GDM1 (cell line): ENCODE measurements at regions not wholly inside any gene's neighbourhood (a gene's known extent, or its start where the extent isn't known, plus 50 kb on each side); places are given as distances from the start of the nearest gene placed in this dataset.

Source experiments
- DNase-seq: peaks from one replicate; lab custom pipeline; 2025; lab: John Stamatoyannopoulos, UW

GRCh38 chr10:44435196-44435595 is 50.3 kb upstream of the CXCL12 start:
- no peak for DNase-seq

GRCh38 chr10:44436240-44436639 is 51.3 kb upstream of the CXCL12 start:
- DNase-seq: no peak

DNA sequence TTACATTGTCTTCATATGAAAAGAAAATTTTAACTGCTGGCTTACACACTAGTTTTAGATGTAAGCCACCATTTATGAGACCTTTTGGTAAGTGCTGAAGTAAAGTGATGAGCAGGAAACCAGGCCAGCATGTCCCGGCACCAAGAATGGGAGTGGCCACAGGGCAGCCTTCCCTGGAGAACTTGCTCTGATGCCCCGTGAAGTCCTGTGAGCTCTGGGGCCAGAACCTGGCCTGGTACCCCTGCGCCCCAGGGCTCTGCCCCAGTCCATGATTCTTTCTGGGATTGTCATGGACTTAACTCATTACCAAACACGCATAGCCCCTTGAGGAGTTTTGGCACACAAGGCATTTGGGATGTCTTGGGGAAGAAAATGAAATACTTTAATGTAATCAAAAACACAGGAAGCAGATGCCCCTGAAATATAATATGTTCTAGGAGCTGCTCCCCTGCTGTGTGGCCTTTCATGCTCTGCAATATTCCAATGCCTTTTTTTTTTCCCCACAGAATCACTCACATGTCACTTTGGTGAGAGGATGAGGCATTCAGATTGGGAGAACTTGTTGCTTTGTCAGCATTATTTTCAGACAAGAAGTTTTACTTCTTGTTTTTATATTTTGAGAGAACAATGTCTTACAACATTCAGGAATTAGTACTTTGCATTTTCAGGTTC is 53.1 kb upstream of the CXCL12 start:
- DNase-seq: no peak

DNA sequence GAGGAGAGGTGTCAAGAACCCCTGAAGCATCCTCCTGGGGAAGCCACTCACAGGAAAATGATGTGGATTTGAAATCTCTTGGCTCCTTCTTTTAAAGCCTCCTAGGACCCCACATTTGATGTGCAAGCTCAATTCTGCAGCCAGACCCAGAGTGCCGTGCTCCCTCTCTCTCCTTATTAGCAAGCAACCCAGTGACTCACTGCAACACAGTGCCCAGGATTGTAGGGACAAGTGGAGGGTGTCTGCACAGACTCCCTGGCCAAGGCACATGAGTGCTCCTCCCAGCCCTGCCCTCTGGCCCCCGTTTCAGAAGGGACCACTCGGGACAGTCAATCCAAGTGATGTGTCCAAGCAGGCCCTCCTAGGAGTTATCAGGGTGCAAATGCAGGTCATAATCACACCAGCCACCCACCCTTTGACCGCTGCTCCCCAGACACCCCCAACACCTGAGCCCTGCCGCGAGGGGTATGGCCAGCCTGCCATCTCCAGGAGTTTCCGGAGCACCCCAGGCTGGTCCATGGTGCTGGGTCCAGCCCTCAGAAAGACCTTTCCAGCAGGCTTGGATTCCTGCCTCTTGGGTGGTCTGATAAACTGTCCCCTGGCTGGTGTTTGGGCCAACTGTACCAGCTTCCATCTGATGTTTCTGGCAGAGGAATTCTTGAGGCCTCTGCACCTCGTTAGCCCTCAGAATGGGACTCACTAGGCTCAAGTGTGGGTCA is 54.5 kb upstream of the CXCL12 start:
- DNase-seq: no peak

DNA sequence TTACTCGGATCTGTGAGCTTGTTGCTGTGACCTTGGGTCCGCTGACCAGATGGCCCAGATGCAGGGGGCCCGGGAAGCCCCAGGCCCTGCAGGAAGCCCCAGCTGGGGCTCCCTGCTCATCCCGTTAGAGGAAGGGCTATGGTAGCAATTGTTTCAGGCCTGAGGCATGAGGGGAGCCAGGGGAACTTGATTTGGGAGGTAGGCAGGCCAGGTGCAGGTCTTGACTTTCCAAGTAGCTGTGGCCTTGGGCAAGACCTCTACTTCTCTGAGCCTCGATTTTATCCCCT is 55.0 kb upstream of the CXCL12 start:
- DNase-seq: no peak

DNA sequence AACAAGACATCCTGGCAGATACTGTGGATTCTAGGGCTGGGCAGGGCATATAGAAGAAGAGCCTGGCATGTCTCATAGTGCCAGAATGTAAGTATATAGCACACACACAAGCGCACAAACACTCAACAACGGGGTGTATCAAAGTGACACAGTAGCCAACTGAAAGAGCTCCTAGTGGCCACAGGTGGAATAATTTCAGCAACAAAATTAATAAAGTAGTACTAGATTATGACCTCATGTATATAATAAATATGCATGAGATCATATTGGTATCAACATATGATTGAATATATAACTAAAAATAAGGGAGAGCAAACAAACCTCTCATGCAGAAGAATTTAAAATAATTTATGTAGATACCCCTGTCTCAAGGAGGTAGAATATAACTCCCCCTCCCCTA is 72.4 kb upstream of the CXCL12 start:
- no peak for DNase-seq

DNA sequence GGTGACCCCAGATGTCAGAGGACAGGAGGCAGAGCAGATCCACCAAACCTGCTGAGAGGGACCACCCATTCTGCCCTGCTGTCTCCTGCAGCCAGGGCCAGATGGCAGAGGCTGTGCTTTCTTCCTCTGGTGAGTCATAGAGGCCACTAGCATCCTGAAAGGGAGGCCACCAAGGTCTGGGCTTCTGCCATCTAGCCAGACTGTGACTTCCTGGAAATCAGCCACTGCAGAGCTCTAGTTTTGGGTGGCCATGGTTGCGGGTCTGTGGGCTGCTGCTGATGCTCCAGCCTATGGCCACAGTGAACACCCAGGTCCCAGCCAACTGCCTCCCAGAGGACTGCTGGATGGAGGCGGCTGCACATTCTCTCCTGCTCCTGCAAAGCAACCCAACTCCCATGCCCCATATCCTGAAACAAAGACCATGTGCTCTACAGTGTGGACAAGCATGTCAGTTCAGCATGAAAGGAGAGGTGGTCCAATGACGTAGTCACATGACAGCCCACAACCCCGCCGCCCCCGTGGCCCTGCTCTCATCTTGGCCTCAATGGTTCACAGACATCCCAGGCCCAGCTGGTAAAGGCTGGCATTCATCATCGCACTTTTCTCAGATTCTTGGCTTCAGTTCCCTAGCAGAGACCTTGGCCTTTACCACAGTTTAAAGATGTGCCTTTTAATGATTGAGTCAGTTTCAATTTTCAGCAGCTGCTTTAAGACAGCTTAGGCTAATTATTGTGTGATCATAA is 73.9 kb upstream of the CXCL12 start:
- DNase-seq: no peak

- no peak for DNase-seq
Observed at GRCh38 chr10:44459671-44460070, 74.8 kb upstream of the CXCL12 start.

DNA sequence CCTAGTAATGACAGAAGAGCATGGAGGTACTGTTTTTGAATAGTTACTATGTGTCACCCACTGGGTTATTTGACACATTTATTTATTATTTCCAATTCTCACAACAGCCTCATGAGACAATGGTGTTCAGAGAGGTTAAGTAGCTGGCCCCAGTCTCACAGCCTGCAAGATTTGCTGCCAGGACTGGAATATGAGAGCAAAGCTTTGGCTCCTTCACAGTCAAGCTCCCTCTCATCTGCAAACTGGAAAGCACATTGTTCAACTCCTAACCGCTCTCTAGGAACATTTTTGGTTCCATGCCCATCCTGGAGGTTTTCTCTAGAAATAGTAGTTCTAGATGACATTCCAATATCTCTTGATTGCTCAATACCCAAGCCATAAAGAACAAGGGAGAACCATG is 75.5 kb upstream of the CXCL12 start:
- no peak for DNase-seq

DNA sequence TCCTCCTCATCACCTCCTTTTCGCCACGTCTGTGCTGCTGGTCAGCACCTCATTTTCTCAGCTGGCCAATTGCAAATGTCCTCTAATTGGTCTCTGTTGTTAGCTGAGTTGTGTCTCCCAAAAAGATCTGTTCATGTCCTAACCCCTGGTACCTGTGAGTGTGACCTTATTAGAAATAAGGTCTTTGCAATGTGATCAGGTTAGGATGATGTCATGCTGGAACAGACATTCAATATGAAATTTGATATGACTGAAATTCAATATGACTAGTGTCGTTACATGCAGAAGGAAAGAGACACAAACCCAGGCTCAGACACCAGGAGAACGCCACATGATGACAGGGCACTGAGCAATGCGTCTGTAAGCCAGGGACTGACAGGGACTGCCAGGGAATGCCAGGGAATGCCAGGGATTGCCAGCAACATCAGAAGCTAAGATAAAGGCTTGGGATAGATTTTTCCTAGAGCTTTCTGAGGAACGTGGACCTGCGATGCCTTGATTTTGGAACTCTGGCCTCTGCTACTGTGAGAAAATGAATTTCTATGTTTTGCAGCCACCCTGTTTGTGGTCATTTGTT is 77.5 kb upstream of the CXCL12 start:
- DNase-seq: no peak

DNA sequence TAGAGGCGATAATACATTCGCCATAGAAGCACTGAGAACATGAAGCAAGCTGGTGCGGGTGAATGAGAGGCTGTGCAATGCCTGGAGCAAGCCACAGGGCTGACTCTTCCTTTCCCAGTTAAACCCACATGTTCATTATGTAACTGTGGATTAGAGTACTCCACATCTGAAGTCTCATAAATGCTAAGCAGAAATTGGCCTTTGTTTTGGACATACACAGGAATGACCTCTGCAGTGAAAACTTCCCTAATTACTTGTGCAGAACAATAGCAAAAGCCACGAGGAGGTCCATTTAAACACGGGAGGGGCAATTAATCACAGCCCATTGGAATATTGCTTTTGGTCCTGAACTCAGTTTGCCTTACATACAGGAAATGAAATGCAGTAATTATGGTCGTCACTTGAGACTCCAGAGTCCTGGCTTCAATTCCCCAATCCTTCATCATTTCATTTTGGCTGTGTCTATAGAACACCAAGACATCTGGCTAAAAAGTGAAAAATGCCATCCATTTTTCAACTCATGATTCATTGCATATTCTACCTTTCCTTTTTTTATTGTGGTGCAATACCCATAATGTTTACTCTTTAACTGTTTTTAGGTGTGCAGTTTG is 78.7 kb upstream of the CXCL12 start:
- DNase-seq: no peak

DNA sequence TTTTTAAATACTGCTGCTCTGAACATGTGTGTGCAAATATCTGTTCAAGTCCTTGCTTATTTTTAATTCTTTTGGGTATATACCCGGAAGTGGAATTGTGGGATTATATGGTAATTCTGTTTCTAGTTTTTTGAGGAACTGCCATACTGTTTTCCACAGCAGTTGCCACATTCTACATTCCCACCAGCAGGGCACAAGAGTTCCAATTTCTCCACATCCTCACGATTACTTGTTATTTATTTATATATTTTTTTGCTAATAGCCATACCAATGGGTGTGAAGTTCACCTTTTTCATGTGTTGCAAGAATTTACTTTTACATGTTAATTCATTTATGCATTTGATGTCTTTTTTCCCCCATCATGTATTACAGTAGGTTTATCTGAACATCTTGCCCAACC is 79.6 kb upstream of the CXCL12 start:
- DNase-seq: no peak

DNA sequence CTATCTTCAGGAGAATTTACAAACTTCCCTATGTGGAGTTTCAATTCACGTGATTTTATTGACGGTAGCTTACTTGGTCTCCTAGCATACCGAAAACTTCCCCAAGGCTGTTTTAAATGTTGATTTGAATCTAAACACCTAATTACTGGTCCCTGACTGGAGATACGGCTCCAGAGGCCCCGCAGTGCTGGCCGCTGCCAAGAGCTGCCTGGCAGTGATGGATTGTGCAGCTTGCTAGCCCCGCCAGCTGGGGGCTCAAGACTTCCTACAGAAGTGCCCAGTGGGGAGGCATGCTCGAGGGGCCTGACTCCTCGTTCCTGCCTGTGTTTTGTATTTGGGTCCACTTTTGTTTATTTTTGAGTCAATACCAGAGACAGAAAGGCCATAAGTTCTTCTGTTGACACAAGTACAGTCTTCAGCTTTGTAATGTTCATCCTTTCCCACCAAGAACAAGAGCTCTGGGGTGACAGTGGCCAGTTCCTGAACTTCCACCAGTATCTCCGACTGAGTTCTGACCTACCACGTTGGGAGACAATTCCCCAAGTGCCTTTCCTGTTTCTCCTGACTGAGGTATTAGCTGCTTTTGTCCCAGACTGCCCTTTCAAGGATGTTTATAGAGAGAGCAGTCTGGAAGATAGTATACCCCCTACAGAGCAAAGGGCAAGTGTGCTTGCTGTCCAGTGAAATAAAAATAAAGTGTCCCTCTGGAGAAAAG is 80.7 kb upstream of the CXCL12 start:
- no peak for DNase-seq

GRCh38 chr10:44466236-44466635 is 81.3 kb upstream of the CXCL12 start:
- DNase-seq: no peak

DNA sequence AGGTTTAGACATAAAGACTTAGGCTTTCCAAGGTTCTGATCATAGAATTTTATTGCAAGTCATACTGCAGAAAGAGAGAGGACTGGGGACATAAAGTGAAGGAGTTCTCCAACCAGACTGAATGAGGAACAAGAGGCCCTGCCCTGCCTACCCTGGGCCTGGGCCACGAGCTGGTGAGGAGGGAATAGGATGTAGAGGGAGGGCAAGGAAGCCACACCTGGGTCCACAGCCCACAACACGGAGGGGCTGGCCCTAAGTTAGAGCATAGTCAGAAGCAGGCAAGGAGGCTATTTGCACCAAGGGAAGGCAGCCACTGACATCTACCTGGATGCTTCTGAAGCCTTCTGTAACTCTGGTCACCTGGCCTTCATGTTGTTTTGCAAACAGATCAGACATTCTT is 82.2 kb upstream of the CXCL12 start:
- DNase-seq: no peak

DNA sequence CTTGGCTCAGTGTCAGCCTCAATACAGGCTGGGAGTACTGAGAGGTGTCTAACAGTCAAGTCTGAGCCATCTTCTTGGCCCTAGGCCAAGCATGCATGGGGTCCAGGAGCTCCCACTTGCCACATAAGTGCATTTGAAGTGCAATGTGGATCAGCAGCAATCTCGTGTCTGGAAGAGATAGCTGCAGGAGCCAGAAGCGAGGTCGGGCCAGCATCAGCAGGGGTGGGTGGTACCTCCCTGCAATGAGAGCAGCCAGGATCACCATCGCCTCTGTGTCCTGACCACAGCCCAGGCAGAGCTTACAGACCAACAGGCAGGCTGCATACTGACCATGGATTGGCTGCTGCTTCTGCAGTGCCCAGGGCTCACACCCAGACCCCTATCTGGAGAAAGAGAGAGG is 83.0 kb upstream of the CXCL12 start:
- DNase-seq: no peak

DNA sequence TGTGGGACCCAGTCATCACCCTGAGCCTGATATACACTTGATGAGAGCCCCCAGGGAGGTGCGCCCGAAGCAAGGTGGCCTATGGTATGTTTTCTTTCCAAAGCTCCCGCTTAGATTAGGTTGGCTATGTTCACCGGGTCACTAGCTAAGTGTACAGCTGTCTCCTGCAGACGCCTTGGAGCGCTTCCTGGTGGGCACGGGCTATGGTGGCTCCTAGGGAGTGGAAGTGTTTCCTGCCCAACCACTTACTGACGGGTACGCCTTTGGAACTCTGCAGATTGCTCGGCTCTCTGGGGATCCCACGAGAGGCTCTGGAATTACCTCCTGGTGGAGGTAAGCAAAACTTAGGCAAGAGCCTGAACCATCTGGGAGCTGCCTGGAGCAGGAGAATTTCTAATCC is 83.6 kb upstream of the CXCL12 start:
- no peak for DNase-seq

GRCh38 chr10:44468965-44469364 is 84.1 kb upstream of the CXCL12 start:
- DNase-seq: no peak

DNA sequence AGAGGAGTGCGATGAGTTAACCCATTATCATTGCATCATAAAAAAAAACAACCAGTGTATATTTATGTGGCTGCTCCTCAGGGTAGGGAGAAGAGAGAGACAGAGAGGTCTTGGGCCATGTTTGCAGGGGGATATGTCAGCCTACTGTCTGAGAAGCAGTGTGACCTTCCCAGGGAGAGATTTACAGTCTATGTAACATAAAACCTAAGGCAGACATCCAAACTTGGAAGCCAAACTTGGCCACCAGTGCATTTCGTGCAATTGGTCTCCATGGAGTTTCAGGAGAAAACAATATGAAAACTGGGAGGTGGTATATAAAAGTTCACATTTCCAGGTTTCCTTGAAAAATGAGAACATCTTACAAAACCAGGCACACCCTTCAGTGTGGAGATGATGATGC is 85.9 kb upstream of the CXCL12 start:
- DNase-seq: no peak

GRCh38 chr10:44471410-44471809 is 86.5 kb upstream of the CXCL12 start:
- DNase-seq: no peak

DNA sequence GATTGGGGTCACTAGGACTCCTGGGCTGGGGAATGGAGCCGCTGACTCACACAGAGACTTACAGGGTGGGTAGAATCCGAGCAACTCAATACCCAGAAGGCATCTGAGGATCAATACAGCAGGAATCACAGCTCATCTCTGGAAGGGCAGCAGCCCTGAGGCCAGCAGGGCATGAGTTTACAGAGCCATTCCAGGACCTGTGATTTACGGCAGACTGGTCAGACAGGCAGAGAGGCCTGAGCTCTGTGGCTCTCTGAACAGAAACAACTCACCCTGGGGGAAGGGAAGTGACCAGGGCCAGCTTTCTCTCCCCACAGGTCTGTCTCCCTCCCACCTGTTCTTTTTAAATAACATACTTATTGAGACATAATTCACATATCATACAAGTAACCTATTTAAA is 88.2 kb upstream of the CXCL12 start:
- no peak for DNase-seq

GRCh38 chr10:44476409-44477045 is 91.6 kb upstream of the CXCL12 start:
- no peak for DNase-seq
